Endothelial cell of umbilical vein (primary cell): ENCODE measurements at regions not wholly inside any gene's neighbourhood (a gene's known extent, or its start where the extent isn't known, plus 50 kb on each side); places are given as distances from the start of the nearest gene placed in this dataset.

Source experiments
- BruUV-seq: library from RNA; stranded (reverse); fragments of 400-500 nt; replicated peaks from 2 replicates; lab custom pipeline; 2021; lab: Mats Ljungman, UMichigan
- CTCF ChIA-PET: fragments of 300-600, 350-600 bp; sonication (Branson Sonifier 250); formaldehyde crosslinking; loops from one replicate; lab custom pipeline; 2021; ENCODE audit warnings: antibody characterized with exemption, inconsistent platforms; lab: Charles Lee
- POLR2A ChIA-PET: fragments of 300-600, 350-600 bp; sonication (Branson Sonifier 250); formaldehyde crosslinking; loops from one replicate; lab custom pipeline; 2021; ENCODE audit warnings: antibody characterized with exemption, inconsistent platforms; lab: Charles Lee
- DNase-seq: peaks from one replicate; pipeline ENCODE4 v3.0.0-alpha.2; 2011; ENCODE audit warnings: low read depth, low spot score
- FAIRE-seq: peaks from 2 replicates; lab custom pipeline; 2011; peaks lifted over from hg19 to GRCh38; lab: Jason Lieb, UNC
- H2AFZ ChIP-seq: 2 replicates; pipeline ENCODE4 v1.6.0; 2012; ENCODE audit warnings: low read depth, low read length, control low read depth, inconsistent platforms
- H3K27ac ChIP-seq: 2 replicates; pipeline ENCODE4 v1.5.1; 2011; ENCODE audit warnings: low read depth, mild to moderate bottlenecking, control low read depth, low read length, moderate library complexity; ENCODE audit not compliant: insufficient read depth
- H3K27me3 ChIP-seq, 2 experiments: 2 replicates each; pipeline versions ENCODE4 v1.6.0 to v1.6.1; 2011; ENCODE audit warnings: low read length in 2 of 2, mixed read lengths in 1 of 2; ENCODE audit not compliant: control insufficient read depth in 2 of 2, insufficient read depth in 2 of 2
- H3K36me3 ChIP-seq, 2 experiments: 2 replicates in 1 of 2; 3 replicates in 1 of 2; pipeline ENCODE4 v1.5.1; 2011; ENCODE audit warnings: low read length in 2 of 2, mild to moderate bottlenecking in 1 of 2, moderate library complexity in 1 of 2; ENCODE audit not compliant: control insufficient read depth in 2 of 2, insufficient read depth in 2 of 2; ENCODE audit errors: extremely low read depth in 1 of 2
- H3K4me1 ChIP-seq: 3 replicates; pipeline ENCODE4 v1.5.1; 2011; ENCODE audit warnings: mild to moderate bottlenecking, low read length; ENCODE audit not compliant: control insufficient read depth, insufficient read depth; ENCODE audit errors: extremely low read depth
- H3K4me2 ChIP-seq: 2 replicates; pipeline ENCODE4 v1.6.1; 2011; ENCODE audit warnings: low read length, control low read depth, mixed read lengths; ENCODE audit not compliant: insufficient read depth
- H3K4me3 ChIP-seq, 3 experiments: fragments of 200-600 bp in 1 of 3; sonication (generic), shearing (Covaris generic) in 1 of 3; replicated peaks in 1 of 3; 2 replicates each; pipeline ENCODE4 v1.5.1; 2011 to 2016; ENCODE audit warnings: control low read depth in 3 of 3, low read length in 3 of 3, mild to moderate bottlenecking in 2 of 3, inconsistent platforms in 1 of 3, low read depth in 1 of 3, moderate library complexity in 1 of 3; ENCODE audit not compliant: insufficient read depth in 1 of 3
- H3K79me2 ChIP-seq: 2 replicates; pipeline ENCODE4 v1.6.0; 2012; ENCODE audit warnings: low read length, inconsistent platforms; ENCODE audit not compliant: control insufficient read depth, insufficient read depth
- H3K9ac ChIP-seq: replicated peaks from 2 replicates; pipeline ENCODE3; 2011; ENCODE audit warnings: low read length, control low read depth; ENCODE audit not compliant: insufficient read depth; ENCODE audit errors: extremely low read depth
- H3K9me1 ChIP-seq: replicated peaks from 3 replicates; pipeline ENCODE4 v1.6.0; 2011; ENCODE audit warnings: mild to moderate bottlenecking, low read length; ENCODE audit not compliant: control insufficient read depth, insufficient read depth; ENCODE audit errors: extremely low read depth
- H3K9me3 ChIP-seq: replicated peaks from 2 replicates; pipeline ENCODE4 v1.5.1; 2012; ENCODE audit warnings: low read length, inconsistent platforms; ENCODE audit not compliant: control insufficient read depth, insufficient read depth
- H4K20me1 ChIP-seq: replicated peaks from 2 replicates; pipeline ENCODE3; 2011; ENCODE audit warnings: mild to moderate bottlenecking, low read length; ENCODE audit not compliant: control insufficient read depth, insufficient read depth; ENCODE audit errors: extremely low read depth
- EZH2 ChIP-seq: IDR thresholded peaks from 2 replicates; pipeline ENCODE4 v1.6.1; 2012; ENCODE audit warnings: borderline replicate concordance, low read depth, mild to moderate bottlenecking, moderate library complexity, low read length, inconsistent platforms; ENCODE audit not compliant: severe bottlenecking
- GATA2 ChIP-seq: IDR thresholded peaks from 2 replicates; pipeline ENCODE4 v1.7.0; 2011; ENCODE audit warnings: low read depth, mild to moderate bottlenecking, moderate library complexity, mixed read lengths, low read length; ENCODE audit not compliant: insufficient read length, insufficient read depth
- JUN ChIP-seq: IDR thresholded peaks from 2 replicates; pipeline ENCODE4 v1.6.1; 2011; ENCODE audit warnings: borderline replicate concordance, low read depth; ENCODE audit not compliant: insufficient read length, insufficient read depth
- MAX ChIP-seq: IDR thresholded peaks from 2 replicates; pipeline ENCODE4 v1.6.1; 2011; ENCODE audit not compliant: insufficient read depth, insufficient read length
- MYC ChIP-seq: IDR thresholded peaks from one replicate; pipeline ENCODE4 v1.6.1; 2011; ENCODE audit warnings: mild to moderate bottlenecking, low read depth, low read length
- POLR2A ChIP-seq: IDR thresholded peaks from 2 replicates; pipeline ENCODE4 v1.6.1; 2012; ENCODE audit warnings: low read depth, mild to moderate bottlenecking, control low read depth, low read length
- POLR2AphosphoS5 ChIP-seq: IDR thresholded peaks from 2 replicates; pipeline ENCODE4 v1.6.1; 2012; ENCODE audit warnings: low read depth, mild to moderate bottlenecking, control low read depth, low read length, moderate library complexity; ENCODE audit not compliant: insufficient read depth
- dilution Hi-C: fragments of 300-500 bp; cut with MboI; formaldehyde crosslinking; loops from one replicate; pipeline ENCODE4 v1.15.0; 2019; ENCODE audit warnings: low sequenced_read_pairs; ENCODE audit not compliant: extremely low pct_ligation_motif_present
- intact Hi-C: fragments of 100-400 bp; cut with micrococcal nuclease; formaldehyde crosslinking; loops from one replicate; pipeline ENCODE4 v1.10.0; 2022
- TF ChIP-seq, protein P1 (sequence below), 2 donors: IDR thresholded peaks; 1 replicate in 1 of 2; 2 replicates in 1 of 2; pipeline ENCODE4 v1.5.1; 2011; ENCODE audit warnings: low read length in 2 of 2, mild to moderate bottlenecking in 2 of 2, moderate library complexity in 2 of 2, control low read depth in 1 of 2, inconsistent platforms in 1 of 2, low read depth in 1 of 2; ENCODE audit not compliant: insufficient read depth in 1 of 2; ENCODE audit errors: extremely low read depth in 1 of 2

DNA sequence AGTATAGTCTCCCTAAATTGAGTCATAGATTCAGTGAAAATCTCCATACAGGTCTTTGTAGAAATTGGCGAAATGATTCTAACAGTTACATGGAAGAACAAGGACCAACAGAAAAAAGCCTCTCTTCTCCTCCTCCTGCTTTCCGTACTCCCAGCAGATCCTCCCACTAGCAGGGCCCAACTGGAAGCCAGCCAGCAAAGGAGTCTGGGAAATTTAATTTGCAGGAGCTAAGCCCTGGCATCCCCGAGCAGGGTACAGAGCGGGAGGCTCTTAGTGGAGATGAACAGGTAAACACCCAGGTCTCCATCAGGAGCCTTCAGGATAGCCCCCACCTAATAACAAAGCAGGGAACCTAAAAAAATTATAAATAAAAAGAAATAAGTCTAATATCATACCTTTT is 1473.8 kb downstream of the TBC1D22A start:
- H3K9me3 ChIP-seq, result peaks cover 3% of the 10 kb centered on the region
- no peak overlapping the region for H3K27ac ChIP-seq
- no peak overlapping the region for H3K4me2 ChIP-seq
- H3K79me2 ChIP-seq, result no peaks in the 10 kb centered on the region
- intact Hi-C loops, result no loop called here
- H3K9ac ChIP-seq, result no peak overlapping the region
- H4K20me1 ChIP-seq, result no peaks in the 10 kb centered on the region
- dilution Hi-C loops, result no loop called here
- no TSS peak for BruUV-seq
- no peaks in the 10 kb centered on the region for H3K27me3 ChIP-seq
- FAIRE-seq (no peak), DNase-seq (no peak)
- H3K4me1 ChIP-seq, result no peaks in the 10 kb centered on the region
- H3K36me3 ChIP-seq, result no peaks in the 10 kb centered on the region
- no peak overlapping the region for H3K4me3 ChIP-seq
- no peaks in the 10 kb centered on the region for H3K9me1 ChIP-seq
- H2AFZ ChIP-seq, result no peak overlapping the region
- ChIA-PET CTCF (no interaction called here), POLR2A (no interaction called here)
- no peak for TF ChIP-seq JUN
- no peak for TF ChIP-seq MAX
- TF ChIP-seq GATA2, result no peak
- TF ChIP-seq, protein P1, sequence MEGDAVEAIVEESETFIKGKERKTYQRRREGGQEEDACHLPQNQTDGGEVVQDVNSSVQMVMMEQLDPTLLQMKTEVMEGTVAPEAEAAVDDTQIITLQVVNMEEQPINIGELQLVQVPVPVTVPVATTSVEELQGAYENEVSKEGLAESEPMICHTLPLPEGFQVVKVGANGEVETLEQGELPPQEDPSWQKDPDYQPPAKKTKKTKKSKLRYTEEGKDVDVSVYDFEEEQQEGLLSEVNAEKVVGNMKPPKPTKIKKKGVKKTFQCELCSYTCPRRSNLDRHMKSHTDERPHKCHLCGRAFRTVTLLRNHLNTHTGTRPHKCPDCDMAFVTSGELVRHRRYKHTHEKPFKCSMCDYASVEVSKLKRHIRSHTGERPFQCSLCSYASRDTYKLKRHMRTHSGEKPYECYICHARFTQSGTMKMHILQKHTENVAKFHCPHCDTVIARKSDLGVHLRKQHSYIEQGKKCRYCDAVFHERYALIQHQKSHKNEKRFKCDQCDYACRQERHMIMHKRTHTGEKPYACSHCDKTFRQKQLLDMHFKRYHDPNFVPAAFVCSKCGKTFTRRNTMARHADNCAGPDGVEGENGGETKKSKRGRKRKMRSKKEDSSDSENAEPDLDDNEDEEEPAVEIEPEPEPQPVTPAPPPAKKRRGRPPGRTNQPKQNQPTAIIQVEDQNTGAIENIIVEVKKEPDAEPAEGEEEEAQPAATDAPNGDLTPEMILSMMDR (IDR thresholded peaks at IDR 0.05; ENCODE audit: extremely low read depth in 1 of 2, insufficient read depth in 1 of 2, low read depth in 1 of 2, low read length in 2 of 2), result no peak
- no peak for TF ChIP-seq EZH2
- no peak for TF ChIP-seq MYC
- TF ChIP-seq POLR2A, result no peak
- TF ChIP-seq POLR2AphosphoS5, result no peak
